Left lung (tissue), 4 donors: ENCODE measurements at regions not wholly inside any gene's neighbourhood (a gene's known extent, or its start where the extent isn't known, plus 50 kb on each side); places are given as distances from the start of the nearest gene placed in this dataset.

Experiments
- ATAC-seq: fragments of 200-7000 bp; cut with Tn5 transposase; one replicate; pipeline ENCODE4 v1.9.1; 2020; ENCODE audit warnings: moderate library complexity
- DNase-seq, 4 donors: peaks; one replicate each; pipeline ENCODE4 v3.0.0-alpha.2; 2013 to 2020
- H3K27ac ChIP-seq, 2 donors: fragments of 200-600 bp; sonication (generic) in 1 of 2; one replicate each; pipeline versions ENCODE4 v1.5.0 to v1.8.0; 2020 to 2021
- H3K27me3 ChIP-seq, 2 donors: fragments of 200-600 bp; sonication (generic) in 1 of 2; one replicate each; pipeline versions ENCODE4 v1.5.0 to v1.8.0; 2020 to 2021
- H3K36me3 ChIP-seq, 2 donors: fragments of 200-600 bp; sonication (generic) in 1 of 2; one replicate each; pipeline versions ENCODE4 v1.5.0 to v1.8.0; 2020 to 2021
- H3K4me1 ChIP-seq, 2 donors: fragments of 200-600 bp; one replicate each; pipeline ENCODE4 v1.8.0; 2021
- H3K4me3 ChIP-seq, 2 donors: fragments of 200-600 bp; sonication (generic) in 1 of 2; one replicate each; pipeline versions ENCODE4 v1.5.0 to v1.8.0; 2020 to 2021; ENCODE audit warnings: mild to moderate bottlenecking in 1 of 2
- H3K9me3 ChIP-seq, 2 donors: fragments of 200-600 bp; sonication (generic) in 1 of 2; one replicate each; pipeline versions ENCODE4 v1.5.0 to v1.8.0; 2020 to 2021
- intact Hi-C, 2 donors: fragments of 100-400 bp; cut with DNase I; formaldehyde crosslinking; loops; one replicate each; pipeline versions ENCODE4 v1.11.2 to v1.14.2; 2022
- TF ChIP-seq, protein P1 (sequence below), 2 donors: fragments of 200-600 bp; sonication (generic) in 1 of 2; IDR thresholded peaks; one replicate each; pipeline versions ENCODE4 v1.5.0 to v1.8.0; 2021; ENCODE audit warnings: antibody characterized with exemption in 2 of 2
- donor health status: DM: no; HTN: yes; CAD: no.
- donor health status: DM: no; HTN: no; CAD: no.

DNA sequence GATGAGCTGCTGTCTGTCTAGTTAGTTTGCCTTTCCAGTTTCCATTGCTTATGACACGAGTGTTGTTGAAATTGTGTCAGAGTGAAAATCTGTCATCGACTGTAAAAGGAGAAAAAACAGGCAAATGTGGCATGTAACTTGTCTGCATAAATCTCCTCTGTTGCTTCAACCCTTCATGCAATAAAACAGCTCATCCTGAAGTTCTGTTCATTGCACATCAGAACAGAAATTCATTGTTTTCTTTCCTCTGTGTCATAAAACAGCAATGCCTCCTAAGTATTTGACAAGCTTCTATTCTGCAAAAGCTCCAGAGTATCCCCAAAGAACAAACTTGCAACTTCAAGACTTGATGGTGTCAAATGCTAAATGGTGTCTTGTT, 432.1 kb downstream of the MEIS1 start:
- ATAC-seq, result no peak
- DNase-seq, result no peak
- no peaks in the 10 kb centered on the region for H3K4me1 ChIP-seq
- H3K36me3 ChIP-seq, result no peaks in the 10 kb centered on the region
- intact Hi-C loops, result no loop called here
- H3K9me3 ChIP-seq, result no peaks in the 10 kb centered on the region
- no peaks in the 10 kb centered on the region for H3K27me3 ChIP-seq
- TF ChIP-seq, protein P1, sequence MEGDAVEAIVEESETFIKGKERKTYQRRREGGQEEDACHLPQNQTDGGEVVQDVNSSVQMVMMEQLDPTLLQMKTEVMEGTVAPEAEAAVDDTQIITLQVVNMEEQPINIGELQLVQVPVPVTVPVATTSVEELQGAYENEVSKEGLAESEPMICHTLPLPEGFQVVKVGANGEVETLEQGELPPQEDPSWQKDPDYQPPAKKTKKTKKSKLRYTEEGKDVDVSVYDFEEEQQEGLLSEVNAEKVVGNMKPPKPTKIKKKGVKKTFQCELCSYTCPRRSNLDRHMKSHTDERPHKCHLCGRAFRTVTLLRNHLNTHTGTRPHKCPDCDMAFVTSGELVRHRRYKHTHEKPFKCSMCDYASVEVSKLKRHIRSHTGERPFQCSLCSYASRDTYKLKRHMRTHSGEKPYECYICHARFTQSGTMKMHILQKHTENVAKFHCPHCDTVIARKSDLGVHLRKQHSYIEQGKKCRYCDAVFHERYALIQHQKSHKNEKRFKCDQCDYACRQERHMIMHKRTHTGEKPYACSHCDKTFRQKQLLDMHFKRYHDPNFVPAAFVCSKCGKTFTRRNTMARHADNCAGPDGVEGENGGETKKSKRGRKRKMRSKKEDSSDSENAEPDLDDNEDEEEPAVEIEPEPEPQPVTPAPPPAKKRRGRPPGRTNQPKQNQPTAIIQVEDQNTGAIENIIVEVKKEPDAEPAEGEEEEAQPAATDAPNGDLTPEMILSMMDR (IDR thresholded peaks at IDR 0.05), result no peak
- peak overlapping the region in 1 of 2 donors; percentile 26 for H3K27ac ChIP-seq
- H3K4me3 ChIP-seq, result no peak overlapping the region

DNA sequence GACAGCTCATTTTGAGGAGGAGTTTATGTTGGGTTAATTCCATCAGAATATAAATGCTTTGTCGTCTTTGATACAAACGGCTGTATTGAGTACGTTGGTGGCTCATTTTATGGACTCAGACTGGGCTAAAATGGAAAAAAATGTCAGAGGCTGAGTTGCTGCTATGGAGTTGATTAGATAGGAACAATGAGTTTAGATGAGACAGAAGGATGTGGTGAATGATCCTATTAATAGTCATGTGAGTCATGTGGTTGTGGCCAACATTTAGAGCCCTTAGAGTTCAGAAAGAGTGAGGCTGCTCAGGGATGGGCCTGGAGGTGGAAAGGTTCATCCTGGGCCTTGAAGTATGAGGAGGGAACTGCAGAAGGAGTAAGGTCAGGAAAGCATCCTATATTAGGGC, 434.2 kb downstream of the MEIS1 start:
- TF ChIP-seq, protein P1 (IDR thresholded peaks at IDR 0.05), result no peak
- Histone ChIP-seq H3K9me3 (no peaks in the 10 kb centered on the region), H3K4me1 (peaks cover 0 to 14% of the 10 kb centered on the region in 2 donors), H3K27ac (no peak overlapping the region), H3K36me3 (no peaks in the 10 kb centered on the region), H3K27me3 (no peaks in the 10 kb centered on the region), H3K4me3 (no peak overlapping the region)
- no peak for ATAC-seq
- intact Hi-C loops, result no loop called here
- no peak for DNase-seq

DNA sequence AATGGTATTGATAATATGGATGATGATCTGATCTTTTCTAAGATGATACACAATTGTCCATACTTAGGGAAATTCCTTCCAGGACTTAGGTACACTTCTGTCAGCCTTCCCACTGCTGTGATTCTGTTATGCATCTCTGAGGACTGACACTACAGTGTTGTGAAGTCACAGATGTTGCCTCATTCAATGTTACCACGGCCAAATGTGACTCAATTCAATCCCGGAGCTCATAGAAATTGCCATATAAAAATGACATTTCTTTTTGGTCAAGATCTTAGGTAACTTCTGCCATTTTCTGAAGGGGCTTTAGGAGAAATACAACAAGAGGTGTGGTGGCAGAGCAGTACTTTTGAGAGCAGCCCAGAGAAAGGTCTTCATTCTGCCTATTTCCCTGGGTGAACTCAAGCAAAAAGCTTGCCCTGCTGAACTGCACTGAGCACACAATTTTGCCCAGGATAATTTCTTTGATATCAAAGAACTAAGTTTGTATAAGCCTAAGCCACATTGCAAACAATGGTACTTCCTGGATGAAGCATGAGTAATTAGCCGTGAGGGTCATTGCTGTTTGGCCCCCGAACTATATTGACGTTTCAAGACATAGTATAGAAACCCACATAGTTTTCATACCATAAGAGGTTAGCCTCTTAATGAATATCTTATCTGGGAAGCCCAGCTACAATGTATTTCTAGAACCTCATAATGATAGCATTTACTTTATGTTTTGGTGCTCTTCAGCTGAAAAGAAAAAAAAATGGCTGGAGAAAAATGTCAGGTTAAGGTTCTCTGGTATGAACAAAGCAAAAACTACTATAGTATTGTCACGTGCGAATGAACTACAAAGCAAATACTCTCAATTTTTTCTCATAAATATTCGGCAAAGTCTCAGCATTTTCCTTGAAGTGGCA, 437.4 kb downstream of the MEIS1 start:
- Histone ChIP-seq H3K4me1 (peaks cover 0 to 15% of the 10 kb centered on the region in 2 donors), H3K4me3 (no peak overlapping the region), H3K27ac (no peak overlapping the region), H3K27me3 (no peaks in the 10 kb centered on the region), H3K36me3 (no peaks in the 10 kb centered on the region), H3K9me3 (no peaks in the 10 kb centered on the region)
- ATAC-seq (no peak), DNase-seq (peak in 2 of 4 donors; percentile 53 to 54)
- intact Hi-C loops, result no loop called here
- TF ChIP-seq, protein P1 (IDR thresholded peaks at IDR 0.05), result no peak

DNA sequence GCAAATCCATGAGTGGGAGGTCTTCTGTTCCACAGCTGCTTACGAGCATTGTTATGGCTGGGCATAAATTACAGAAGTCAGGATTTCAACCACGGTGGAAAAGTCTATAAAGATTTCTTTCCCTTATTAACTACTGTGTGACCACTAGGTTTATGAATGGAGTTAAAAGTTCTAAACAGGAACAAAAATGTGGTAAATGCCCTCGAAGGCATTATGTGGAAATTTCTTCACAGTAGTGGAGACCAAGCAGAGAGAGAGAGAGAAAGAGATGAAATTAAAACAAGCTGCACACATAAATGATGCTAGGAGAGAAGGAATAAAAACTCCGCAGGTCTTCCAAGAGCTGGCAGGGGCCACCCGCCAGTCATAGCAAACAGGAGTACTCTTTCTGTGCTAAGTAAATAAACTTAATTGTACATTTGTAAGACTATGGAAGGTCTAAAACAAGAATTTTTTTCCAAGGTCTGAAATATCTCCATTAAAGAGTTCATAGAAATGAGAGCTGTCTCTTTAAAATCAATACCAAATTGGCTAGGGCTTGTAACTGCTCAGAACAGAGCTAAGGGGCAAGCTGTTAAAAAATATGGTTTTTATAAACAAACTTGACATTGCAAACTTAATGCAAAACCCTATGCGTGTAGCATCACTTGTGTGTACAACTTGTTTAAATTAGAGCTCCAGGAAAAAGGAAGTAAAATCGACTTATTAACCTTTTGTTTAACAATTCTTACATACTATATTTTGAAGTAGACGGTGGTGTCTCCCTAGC, 438.2 kb downstream of the MEIS1 start:
- Histone ChIP-seq H3K4me3 (no peak overlapping the region), H3K36me3 (no peaks in the 10 kb centered on the region), H3K9me3 (no peaks in the 10 kb centered on the region), H3K4me1 (peaks cover 0 to 15% of the 10 kb centered on the region in 2 donors), H3K27me3 (no peaks in the 10 kb centered on the region), H3K27ac (peak overlapping the region in 1 of 2 donors; percentile 0)
- intact Hi-C loops, result no loop called here
- TF ChIP-seq, protein P1 (IDR thresholded peaks at IDR 0.05), result no peak
- ATAC-seq (no peak), DNase-seq (peak in 2 of 4 donors; percentile 36 to 47)

DNA sequence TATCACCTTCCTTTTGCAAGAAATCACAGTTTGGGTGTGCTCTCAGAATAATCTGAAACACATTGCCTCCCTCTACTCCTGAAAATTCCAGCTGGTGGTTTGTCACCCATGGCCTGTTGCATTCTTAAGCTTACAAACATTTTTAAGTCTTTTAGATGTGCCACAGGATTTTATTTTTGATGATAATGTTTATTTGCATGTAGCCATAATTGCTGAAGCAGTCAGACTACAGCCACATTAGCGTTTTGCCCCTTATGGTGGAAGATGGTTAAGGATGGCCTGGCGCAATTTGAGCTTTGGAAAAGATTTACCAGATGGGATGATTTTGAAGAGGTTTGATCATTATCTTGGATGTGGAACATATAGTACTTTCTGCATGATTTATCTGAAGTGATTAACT, 439.5 kb downstream of the MEIS1 start:
- no peaks in the 10 kb centered on the region for H3K9me3 ChIP-seq
- DNase-seq (no peak), ATAC-seq (no peak)
- H3K27ac ChIP-seq, result no peak overlapping the region
- TF ChIP-seq, protein P1 (IDR thresholded peaks at IDR 0.05), result no peak
- no peak overlapping the region for H3K4me3 ChIP-seq
- H3K36me3 ChIP-seq, result no peaks in the 10 kb centered on the region
- intact Hi-C loops, result no loop called here
- H3K4me1 ChIP-seq, result peaks cover 0 to 15% of the 10 kb centered on the region in 2 donors
- H3K27me3 ChIP-seq, result no peaks in the 10 kb centered on the region
